Activated CD8-positive, alpha-beta memory T cell treated with anti-CD3 and anti-CD28 coated beads, Interleukin-2, amount 50 U/mL, for 4 hours (primary cell): ENCODE measurements at regions not wholly inside any gene's neighbourhood (a gene's known extent, or its start where the extent isn't known, plus 50 kb on each side); places are given as distances from the start of the nearest gene placed in this dataset.

ENCODE experiments used
- DNase-seq: peaks from one replicate; pipeline ENCODE4 v3.0.0-alpha.2; 2020

- DNase-seq: no peak
Observed at GRCh38 chr6:40265615-40266014, 321.5 kb downstream of the LRFN2 start.

DNA sequence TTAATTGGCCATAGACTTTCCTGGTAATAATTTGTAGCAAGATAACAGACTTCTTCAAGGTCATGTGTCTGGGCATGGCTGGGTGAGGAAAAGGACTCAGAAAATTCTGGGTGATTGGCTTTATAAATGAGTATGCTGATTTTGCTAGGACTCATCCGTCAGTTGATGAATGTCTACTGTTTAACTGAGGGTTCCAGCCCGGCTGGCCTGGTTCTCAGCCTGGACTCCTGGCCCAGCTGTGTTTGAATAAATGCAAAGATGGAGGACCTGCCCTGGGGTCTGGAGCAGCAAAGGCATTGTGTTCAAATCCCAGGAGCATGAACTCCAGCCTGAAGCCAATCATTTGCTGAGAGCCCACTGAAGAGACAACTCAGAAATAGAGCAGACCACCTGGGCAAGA, 323.2 kb downstream of the LRFN2 start:
- DNase-seq: no peak

DNA sequence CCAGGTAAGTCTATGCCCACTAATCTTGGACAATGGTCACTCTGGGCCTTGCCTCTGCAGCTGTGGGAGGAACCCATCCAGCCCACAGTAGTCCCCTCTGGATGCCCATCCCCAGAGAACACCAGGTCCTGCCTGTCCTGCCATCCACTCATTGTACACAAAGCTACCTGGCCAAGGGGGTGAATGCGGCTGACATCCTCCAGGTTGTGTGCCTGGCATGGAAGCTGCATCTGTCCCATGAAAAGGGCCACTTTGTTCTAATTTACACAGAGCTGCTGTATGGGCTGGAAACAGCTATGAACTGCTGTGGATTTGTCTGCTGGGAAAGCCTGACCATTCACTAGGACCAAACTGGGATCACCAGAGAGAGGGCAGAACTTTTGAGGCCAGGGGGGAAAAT, 324.8 kb downstream of the LRFN2 start:
- no peak for DNase-seq

DNA sequence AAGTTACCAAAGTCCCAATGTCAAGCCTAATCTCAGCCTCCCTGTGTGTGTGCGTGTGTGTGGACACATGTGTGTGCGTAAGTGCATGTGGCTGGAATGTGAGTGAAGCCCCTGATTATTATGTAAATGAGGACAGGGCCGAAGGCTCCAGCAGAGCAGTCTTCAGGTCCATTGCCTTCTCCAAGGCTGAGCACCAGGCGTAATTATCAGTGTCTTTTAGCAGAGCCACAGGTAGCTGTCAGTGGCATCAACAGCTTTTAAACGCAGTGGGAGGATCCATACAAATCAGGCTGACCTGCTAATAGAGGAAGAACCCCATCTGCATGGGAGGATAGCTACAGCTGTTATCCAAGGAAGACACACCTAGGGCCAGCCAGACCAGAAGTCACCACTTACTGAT, 324.3 kb upstream of the MOCS1 start:
- DNase-seq: no peak

DNA sequence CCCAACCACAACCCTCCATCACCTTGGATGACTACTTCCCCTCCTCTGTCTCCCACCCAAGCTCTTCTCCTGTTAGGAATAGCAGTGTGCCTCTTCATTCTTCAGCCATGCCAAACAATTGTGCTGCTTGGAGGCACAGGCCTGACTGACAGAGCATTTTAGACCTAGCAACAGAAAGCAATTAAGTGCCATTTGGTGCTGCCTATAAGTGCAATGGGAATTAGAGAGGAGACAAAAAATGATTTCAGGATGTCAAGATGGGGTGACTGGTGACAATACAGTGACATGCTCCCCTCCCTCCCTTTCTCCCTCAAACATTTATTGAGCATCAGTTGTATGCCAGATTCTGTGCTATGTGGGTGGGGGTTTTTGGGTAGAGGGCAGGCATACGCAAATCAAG, 322.6 kb upstream of the MOCS1 start:
- no peak for DNase-seq

DNA sequence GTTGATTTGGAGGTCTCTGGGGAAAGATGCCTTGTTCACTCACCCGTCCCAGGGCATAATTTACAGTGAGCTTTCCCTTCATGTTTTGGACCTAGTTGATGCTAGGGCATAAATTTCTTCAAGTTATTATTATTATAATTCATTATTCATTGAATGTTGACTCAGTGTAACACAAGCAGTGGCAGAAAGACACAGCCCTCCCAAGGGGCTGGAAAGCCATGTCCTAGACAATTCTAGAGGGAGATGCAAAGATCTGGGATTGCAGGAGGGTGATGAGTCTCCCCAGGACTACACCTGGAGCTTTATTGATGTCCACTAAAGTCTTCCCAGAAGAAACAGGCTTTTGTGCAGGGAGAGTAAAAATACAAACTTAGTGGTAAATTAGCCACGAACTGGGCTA, 322.0 kb upstream of the MOCS1 start:
- no peak for DNase-seq

GRCh38 chr6:40253420-40253819, 319.2 kb upstream of the MOCS1 start:
- no peak for DNase-seq

- DNase-seq: no peak
Observed at GRCh38 chr6:40252531-40253258, 318.4 kb upstream of the MOCS1 start.

DNA sequence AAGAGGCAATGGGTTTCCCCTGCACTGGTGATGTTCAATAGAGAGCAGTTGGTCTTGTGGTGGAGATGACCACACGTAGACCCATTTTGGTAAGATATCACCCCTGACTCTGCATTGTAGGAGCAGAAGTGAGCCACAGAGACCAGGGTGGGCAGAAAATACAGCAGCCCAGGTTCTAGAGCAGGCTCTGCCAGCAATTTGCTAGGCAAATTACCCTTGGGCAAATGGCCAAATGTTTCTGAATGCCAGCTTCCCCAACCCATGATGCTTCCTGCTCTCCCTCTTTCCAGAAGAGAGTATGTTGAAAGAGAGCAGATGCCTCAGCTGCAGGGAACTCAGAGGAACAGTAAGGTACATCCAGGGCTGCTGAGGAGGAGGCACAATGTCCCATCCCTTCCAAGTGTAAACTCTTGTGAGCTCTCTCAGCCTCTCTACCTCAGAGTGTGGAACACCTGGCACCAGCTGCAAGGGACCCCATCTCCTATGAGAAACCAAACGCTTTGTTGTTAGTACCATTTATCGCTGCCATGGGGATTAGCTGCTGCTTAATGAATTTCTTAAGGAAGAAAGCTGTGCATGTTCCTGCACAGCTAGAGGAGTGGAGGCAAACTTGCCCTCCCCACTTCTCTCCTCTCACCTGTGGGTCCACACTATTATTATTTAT, 317.5 kb upstream of the MOCS1 start:
- no peak for DNase-seq

GRCh38 chr6:40249935-40250334, 315.7 kb upstream of the MOCS1 start:
- no peak for DNase-seq

DNA sequence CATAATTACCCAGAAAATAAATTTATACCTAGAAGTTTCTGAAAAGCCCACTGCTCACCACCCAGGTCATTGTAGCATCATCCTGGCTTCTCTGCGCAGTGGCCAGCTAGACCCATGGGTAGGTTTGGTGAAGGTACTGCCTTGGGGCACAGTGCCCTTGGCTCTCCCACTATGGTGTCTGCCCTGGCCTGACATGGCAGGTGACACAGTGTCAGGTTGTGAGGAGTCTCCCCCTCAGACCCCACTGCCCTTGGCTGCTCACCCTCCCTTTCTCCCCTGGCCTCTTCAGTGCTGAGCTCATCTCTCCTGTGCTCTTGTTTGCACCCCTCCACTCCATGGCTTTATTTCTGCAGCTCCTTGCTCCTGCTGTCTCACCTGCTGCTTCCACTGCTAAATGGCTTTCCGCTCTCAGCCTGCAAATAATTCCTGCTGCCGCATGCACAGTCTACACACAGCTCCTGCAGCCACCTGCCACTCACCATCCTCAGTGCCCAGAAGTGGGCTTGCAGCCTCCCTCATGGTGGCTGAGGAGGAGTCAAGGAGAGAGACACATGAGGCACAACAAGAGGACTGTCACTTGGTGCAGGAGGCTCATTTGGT, 313.4 kb upstream of the MOCS1 start:
- DNase-seq: no peak

GRCh38 chr6:40244699-40245098, 310.4 kb upstream of the MOCS1 start:
- no peak for DNase-seq

DNA sequence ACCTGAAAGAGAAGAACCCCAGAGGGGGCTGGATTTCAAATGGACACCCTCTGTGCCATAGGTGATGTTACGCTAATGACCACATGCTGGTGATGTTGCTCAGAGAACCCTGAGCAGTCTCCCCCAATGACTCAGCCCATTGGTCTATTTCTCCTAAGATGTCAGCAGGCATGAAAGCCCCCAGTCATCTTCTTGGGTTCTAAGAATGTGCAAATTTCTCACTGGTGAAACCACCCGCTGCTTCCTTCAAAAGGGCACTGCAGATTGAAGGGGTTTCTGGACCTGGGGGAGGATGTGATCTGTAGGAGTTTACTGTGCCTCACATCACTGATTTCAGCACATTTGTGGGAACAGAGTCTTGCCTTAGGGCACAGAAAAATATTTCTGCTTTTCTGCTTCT, 298.4 kb upstream of the MOCS1 start:
- DNase-seq: no peak

DNA sequence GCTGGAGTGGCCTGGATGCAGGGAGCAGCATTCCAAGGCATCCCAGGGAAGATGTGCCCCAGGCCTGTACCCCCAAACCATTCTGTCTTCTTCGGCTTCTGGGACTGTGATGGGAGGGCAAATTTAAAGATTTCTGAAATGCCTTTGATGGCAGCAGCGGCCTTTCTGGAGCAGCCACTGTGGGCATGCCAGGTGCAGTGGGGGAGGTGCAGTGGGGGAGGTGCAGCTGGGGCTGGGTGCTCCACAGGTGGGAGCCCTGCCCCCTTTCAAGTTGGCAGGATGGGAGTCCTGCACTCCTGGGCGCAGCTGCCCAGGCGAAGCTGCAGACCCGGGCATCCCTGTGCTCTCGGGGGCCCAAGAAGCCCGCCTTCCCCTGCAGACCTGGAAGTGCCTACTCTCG, 293.5 kb upstream of the MOCS1 start:
- DNase-seq: no peak

GRCh38 chr6:40222354-40222753, 288.1 kb upstream of the MOCS1 start:
- no peak for DNase-seq

GRCh38 chr6:40219799-40220198, 285.5 kb upstream of the MOCS1 start:
- DNase-seq: no peak

DNA sequence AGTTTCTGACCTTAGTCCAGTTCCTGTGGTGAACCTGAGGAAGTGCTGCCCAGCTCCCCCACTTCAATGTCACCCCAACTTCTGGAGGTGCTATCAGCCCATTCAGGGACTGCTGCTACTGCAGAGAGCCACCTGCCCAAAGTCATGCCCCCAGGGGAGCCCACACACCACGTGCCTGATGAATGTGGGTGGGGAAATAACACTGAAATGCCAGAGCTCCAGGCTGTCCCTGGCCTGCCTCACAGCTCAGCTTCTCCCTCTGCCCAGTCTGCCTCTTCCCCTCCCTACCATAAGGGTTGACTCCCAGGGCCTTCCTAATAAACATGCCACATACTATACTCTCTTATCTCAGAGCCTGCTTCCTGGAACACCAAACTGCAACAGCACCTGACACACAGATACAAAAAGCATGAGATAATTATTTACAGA, 276.4 kb upstream of the MOCS1 start:
- DNase-seq: no peak

GRCh38 chr6:40205801-40206200, 271.5 kb upstream of the MOCS1 start:
- no peak for DNase-seq

DNA sequence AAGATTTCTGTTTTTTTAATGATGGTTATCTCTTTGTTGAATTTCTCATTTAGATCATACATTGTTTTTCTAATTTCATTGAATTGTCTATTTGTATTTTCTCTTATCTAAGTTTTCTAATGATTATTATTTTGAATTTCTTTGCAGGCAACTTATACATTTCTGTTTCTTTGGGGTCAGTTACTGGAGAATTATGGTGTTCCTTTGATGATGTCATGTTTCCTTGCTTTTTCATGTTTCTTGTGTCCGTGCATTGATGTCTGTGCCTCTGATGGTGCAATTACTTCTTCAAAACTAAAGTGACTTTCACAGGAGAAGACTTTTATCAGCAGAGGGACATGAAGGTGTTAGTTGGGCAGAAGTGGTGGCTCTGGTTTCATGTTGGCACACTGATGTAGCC, 270.7 kb upstream of the MOCS1 start:
- no peak for DNase-seq

DNA sequence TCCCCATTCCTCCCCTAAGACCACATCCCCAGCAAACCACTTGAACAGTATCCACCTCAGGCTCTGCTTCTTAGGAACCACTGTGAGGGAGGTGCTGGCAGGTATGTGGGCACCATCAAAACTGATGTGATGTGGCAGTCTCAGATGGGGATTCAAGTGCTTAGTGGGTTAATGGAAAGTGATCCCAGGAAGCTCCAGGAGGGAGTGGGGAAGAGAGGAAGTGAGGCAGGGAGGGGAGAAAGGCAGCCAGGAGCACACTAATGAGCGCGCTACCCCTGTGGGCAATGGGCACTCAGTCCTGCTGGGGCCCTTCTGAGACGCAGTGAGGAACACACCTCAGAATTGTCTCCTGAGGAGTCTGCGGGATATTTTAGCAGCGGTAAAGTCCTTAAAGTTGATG, 263.1 kb upstream of the MOCS1 start:
- DNase-seq: no peak

- no peak for DNase-seq
Observed at GRCh38 chr6:40196135-40196518, 261.9 kb upstream of the MOCS1 start.

DNA sequence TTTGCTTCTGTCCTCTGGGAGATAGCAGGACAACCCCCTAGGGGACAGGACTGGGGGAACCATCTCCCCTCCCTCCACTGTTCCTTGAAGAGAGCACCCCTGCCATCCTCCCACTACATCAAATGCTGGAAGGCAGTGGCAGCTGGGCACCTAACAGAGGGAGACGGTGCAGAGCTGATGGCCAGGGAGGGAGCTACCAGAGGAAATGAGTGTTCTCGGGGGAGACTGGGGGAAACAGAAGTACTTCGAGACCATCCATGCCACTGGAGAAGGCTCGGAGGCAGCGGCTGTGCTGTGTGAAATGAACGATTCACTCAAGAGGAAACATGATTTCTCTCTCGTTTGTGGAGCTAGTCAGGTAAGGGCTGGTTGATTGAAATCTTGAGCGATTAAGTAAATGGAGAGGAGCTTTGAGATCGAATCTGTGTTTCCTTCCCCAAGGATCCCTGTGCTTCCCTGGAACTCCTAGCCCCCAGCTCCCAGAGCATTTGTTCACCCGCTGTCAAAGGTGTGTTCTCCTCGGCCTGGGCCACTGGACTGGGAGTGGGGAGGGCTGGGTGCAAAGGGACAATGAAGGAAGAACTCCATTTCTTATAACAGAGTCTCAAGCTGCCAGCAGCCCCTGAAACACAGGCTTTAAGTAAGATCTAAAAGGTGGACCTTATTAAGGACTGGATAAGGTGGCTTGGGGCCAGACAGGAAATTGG, 261.3 kb upstream of the MOCS1 start:
- no peak for DNase-seq

- DNase-seq: no peak
Observed at GRCh38 chr6:40194447-40195170, 260.3 kb upstream of the MOCS1 start.
